ENCODE measurements at regions not wholly inside any gene's neighbourhood (a gene's known extent, or its start where the extent isn't known, plus 50 kb on each side); places are given as distances from the start of the nearest gene placed in this dataset.
"Not testable (repeated sequence)": the region's sequence is repeated elsewhere in the genome, so short reads cannot be mapped to it uniquely, and the experiment has no call there.

DNA sequence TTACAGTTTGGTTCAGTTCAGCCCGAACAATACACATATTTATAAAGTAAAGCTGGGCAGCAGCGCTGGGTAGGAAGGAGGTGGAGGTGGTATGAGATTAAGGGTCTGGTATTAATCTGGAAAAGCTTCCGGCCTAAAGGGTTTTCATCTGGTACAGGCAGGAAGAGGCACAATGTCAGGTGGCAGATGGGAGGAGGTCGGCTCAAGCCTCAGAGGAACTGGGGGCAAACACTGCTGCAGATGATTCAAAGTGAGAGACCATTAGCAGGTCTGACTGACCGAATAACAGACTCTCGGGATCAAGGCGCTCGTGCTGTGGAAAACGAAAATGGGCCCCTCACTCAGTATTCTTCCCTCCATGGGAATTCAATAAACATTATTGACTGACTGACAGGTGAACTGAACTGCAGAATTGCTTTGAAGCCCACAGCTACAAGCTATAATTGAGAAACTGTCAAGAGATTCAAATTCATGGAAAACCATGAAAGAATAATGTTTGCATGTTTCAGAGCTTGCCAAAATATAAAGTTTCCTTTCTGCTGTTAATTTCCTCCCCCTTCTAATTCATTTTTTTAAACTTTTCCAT lies 75.3 kb downstream of the TMEM167A start:
- peak; percentile 6 for DNase-seq

DNA sequence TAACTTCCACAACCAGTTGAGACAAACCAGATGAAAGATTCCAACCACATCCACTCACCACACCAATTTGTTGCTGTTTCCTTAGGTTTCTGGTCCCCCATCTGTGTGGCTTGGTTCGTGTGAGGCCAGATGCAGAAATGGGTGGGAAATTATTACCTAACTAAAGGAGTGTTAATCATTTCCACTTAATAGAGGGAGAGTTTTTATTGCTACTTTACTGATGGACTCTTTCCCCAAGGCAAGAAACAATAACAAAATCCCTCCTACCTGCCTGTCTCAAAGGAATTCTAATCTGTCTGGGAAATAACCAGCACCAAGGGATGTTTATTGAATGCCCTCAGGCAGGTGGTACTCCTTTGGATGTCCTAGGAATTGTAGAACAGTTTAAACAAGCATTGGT lies 76.3 kb downstream of the TMEM167A start:
- DNase-seq = no peak

DNA sequence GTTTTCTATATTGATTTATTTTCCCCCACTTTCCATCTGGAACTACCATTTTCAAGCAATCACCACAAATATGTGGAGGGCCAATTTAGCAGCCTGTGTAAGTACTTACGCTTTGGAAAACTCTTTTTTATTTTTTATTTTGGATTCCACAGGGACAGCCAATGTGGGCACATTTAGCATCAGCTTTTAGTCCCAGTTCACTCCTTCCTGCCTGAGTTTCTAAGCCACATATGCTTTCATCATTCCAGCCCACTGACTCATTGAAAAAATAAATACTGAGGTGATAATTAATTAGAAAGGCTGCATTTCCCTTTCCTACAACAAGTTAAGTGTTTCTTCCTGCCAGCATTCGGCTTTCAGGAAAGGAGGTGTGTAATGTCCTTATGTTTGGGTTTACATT lies 76.8 kb downstream of the TMEM167A start:
- DNase-seq = peak; percentile 2

DNA sequence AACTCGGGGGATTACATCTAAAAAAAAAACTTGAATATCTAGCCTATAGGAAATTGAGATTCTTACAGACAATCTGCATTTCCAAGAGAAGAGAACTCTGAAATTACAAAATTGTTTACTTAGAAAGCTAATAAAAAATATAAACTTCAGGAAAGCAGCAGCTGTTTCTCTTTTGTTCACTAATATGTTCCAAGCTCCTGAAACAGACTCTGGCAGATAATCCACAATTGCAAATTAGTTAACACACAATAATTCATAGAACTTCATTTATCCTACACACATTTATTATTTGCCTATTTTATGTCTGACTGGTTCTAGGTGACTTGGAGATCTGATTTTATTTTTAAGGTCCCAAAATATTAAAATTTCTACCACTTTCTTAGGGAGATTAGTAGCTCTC lies 83.8 kb downstream of the TMEM167A start:
- no peak for DNase-seq

DNA sequence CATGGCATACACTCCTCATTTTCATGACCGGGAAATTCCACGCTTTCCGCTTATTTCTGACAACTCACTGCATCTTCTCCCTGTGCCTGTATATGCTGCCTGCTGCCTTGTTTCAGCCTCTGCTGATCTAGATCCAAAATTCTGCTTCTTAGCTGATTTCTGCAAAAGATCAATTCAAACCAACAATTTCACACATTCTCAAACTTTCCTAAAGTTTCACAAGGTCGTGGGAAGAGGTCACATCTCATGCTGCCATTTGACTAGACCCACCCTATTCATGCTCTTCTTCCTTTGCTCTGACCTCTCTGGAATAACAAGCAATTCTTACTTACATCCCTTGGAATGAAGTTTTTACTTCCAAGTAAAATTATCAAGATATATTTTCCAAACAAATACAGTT lies 84.5 kb downstream of the TMEM167A start:
- DNase-seq = no peak

DNA sequence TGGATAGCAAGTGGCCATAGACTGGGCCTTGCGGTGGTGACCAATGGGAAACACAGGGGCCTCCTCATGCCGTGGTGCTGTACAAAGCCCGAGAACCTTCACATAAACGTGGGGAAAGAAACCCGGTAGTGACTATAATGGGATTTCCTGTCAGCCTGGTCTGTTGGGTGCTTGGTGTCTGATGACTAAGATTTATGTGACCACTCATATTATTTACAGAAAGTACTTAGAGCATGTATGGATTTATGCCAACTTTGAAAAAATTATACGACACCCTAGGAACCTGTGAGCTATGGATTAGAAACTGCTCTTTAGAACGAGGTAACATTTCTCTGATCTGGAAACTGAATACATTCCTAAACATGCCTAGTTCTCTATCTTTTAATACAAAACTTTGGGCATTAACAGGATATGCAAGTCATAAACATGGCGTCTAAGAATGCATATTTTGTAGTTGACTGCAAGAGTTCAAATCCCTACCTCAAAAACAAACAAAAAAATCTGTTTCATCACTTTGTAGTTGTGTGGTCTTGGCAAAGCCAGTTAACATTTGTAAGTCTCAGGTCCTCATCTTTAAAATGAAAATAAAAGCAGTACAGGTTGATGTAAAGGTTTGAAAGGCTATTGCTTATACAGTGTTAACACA lies 85.4 kb downstream of the TMEM167A start:
- DNase-seq = peak; percentile 48

DNA sequence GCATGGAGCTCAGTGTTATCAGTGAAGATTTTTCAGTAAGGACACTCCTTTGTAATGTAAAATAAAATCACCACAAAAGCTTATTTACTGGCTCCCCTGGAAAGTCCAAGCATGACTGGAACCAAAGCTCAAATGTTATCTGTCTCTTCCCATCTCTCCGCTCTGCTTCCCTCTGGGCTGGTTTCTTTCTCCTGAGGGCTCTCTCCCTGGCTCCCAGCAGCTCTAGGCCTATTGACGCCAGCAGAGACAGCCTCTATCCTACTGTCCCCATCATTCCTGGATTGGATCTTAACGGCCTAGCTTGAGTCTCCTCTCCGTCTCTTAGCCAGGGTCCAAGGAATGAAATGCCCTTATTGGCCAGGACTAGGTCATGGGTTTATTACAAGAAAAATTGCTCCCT lies 86.1 kb downstream of the TMEM167A start:
- no peak for DNase-seq

DNA sequence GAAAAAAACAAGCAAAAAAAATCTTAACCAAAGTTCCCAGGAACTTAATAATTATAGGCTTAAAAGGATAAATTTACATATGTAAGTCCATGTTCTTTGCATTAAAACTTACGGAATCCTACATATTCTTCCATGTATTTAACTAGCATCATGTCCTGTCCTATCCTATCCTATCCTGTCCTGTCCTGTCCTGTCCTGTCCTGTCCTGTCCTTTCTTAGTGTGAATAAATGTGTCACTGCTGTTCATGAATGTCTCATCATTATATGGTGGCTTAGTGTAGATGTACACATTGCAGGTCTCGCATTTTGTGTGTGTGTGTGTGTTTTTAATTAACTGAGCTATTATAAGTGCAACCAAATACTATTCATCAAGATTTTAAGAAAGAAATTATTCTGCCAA lies 90.0 kb downstream of the TMEM167A start:
- no peak for DNase-seq

DNA sequence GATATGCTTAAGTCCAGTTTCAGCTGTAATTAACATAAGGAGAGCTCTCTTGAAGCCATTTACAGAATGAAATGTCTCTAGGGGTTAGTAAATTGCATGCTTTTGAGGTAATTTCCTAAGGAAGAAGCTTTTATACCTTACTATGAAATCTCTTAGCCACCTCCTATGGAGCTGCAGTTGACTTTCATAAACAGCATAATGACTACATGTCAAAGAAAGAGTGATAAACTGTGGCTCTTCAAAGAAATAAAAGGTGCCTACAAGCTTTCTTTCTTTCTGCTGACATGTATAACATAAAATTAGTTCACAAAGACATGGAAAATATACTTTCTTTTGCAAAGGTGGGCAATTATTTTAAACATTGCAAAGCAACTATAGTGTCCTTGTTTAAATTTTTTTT lies 90.8 kb downstream of the TMEM167A start:
- no peak for DNase-seq

DNA sequence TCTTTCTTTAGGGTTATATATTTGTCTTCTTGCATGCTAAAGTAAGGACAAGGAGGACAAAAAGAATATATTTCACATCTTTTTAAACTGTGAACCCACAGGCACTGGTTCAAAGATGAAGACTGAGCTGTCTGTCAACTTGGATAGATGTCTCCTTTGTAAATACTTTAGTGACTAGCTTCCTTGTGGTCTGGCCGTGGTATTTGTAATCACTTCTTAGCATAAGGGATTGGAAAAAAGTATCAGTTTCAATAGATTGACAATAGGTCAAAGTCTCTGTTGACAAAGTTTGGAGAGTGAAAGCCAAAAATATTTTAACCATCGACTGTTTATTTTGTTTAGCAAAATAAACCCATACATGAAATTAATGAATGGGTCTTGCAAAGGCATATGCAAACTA lies 91.4 kb downstream of the TMEM167A start:
- no peak for DNase-seq

DNA sequence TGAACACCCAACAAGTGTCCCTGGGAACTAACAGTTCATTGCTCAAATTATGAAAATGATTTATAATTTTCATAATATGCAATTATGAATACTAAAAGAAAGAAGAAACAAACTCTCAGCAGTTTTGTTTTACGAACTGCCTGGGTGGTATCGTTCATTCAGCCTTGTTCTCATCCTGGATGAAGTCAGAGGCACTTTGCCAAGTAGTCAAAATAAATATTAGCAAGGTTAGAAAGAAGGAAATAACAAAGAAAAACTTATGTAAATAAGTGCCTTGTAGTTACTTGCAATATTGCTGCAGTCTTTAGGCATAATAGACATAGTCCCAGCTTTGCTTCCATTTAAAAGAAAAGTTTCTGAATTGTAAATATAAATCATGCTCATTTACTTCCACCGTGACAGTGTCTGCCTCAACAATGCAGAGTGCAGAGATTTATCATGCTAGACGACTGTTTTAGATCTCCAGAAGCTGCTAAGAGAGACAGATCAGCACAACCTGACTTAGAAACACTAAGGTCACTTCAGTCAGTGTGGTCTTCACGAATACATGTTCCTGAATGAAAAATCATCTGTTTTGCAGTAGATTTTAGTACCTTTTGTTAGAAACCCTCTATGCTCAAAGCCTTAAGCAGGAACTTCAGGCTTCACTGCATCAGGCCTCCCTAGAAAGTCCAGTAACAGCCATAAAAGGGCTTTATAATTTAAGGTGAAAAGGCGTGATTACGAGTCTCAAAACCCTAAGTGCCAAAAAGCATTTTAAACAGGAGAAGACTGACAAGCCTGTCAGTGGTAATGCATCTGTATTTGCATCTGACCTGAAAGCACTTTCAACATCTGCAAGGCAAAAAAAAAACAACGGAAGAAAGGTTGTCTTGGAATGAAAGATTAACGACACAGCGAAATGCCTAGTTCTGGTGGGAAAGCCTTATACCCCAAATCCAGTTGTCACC lies 92.1 kb downstream of the TMEM167A start:
- no peak for DNase-seq

DNA sequence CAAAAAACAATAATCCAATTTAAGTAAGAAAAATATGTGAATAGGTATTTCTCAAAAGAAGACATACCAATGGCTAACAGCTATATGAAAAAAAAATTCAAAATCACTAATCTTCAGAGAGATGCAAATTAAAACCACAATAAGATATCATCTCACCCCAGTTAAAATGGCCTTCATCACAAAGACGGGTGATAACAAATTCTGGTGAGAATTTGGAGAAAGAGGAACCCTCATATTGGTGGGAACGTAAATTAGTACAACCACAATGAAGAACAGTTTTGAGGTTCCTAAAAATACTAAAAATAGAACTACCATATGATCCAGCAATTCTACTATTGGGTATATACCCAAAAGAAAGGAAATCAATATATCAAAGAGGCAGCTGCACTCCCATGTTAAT lies 94.3 kb downstream of the TMEM167A start:
- no peak for DNase-seq

DNA sequence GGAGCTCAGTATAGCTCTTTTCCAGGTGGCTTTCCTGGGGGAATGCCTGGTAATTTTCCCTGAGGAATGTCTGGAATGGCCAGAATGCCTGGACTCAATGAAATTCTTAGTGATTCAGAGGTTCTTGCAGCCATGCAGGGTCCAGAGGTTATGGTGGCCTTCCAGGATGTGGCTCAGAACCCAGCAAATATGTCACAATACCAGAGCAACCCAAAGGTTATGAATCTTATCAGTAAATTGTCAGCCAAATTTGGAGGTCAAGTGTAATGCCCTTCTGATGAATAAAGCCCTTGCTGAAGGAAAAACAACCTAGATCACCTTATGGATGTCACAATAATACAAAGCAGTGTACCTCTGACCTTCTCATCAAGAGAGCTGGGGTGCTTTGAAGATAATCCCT lies 100.3 kb downstream of the TMEM167A start:
- DNase-seq = not testable (repeated sequence)

DNA sequence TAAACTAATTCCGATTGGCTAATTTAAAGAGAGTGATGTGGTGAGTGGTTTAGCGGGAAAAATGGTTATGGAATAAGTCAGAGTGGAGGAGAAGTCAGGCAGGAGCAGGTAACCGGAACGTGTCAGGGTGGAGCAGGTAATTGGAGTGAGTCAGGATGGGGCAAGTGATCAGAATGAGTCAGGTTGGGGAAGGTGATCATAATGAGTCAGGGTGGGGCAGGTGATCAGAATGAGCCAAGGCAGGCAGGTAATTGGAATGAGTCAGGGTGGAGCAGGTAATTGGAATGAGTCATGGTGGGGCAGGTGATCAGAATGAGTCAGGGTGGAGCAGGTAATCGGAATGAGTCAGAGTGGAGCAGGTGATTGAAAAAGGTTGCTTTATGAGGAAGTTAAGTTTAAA lies 101.4 kb downstream of the TMEM167A start:
- no peak for DNase-seq

DNA sequence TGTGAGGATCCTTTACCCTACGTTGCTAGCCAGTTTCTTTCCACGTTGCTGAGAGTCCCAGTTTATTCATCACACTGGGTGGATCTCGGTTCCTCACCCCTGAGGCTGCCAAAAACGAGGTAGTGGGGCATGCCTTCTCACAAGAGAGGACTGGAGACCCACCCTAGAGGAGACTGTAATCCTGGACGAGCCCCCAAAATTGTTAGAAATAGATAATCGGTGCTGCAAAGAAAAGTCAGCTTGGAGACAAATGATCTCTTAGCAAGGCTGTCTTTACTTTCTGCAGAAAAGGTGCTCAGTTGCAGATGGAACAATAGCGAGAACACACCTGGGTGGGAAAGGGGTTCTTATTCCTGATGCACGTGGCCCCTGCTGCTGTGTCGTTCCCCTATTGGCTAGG lies 101.8 kb downstream of the TMEM167A start:
- DNase-seq = no peak

DNA sequence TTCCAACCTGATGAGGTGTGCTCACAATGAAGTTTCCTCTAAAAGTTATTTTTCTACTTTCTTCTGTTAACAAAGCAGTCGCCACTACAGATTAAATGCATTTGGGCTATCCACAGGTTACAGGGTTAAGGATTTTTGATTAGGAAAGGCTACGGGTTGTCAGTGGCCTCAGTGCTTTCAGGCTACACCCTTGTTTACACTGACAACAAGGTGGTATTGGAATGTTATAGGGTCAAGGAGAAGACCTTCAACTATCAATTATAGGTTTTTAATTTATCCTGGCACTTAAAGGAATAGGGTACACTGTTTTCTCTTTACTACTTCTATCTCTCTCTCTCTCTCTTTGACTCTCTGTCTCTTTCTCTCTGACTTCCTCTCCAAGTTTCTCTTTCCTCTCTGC lies 102.8 kb downstream of the TMEM167A start:
- DNase-seq = not testable (repeated sequence)

DNA sequence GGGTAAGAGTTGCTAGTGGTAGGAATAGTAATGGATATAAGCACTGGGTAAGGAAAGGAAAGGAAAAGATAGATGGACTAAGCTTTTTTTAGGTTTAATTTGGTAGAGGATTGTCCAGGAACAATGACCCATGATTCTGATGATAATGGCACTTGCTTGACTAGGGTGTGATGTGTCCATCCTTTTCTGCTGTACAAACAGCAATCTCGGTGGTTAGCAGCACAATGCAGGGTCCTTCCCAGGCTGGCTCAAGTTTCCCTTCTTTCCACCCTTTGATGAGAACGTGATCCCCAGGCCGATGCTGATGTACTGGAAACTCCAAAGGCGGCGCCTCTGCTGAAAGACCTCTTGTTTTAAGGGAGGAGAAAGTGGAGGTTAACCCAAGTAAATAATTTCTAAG lies 105.3 kb downstream of the TMEM167A start:
- DNase-seq = no peak

DNA sequence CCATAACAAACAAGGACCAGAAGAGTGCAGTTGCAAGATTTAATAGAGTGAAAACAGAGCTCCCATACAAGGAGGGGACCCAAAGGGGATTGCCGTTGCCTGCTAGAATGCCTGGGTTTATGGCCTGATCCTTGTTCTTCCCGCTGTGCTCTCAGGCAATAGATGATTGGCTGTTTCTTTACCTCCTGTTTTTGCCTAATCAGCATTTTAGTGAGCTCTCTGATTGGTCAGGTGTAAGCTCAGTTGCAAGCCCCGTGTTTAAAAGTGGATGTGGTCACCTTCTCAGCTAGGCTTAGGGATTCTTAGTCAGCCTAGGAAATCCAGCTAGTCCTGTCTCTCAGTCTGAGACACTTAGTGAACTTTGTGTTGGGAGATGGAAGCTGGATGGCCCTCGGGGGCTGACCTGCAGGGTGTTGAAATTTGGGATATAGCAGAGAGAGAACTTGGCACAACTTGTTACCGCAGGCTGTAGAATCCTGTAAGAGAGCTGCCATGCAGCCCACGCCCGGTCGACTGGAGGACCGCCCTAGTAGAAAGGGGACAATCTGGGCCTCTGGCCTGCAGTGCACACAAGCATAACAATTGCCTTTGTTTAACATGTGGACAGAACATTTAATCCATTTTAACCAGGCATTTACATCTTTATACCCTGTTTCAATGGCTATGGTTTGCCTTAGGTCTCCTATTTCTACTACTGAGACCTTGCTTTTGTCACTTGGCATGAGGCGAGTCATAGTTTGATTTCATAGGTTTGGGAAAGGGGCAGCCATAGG lies 106.0 kb downstream of the TMEM167A start:
- not testable (repeated sequence) for DNase-seq

DNA sequence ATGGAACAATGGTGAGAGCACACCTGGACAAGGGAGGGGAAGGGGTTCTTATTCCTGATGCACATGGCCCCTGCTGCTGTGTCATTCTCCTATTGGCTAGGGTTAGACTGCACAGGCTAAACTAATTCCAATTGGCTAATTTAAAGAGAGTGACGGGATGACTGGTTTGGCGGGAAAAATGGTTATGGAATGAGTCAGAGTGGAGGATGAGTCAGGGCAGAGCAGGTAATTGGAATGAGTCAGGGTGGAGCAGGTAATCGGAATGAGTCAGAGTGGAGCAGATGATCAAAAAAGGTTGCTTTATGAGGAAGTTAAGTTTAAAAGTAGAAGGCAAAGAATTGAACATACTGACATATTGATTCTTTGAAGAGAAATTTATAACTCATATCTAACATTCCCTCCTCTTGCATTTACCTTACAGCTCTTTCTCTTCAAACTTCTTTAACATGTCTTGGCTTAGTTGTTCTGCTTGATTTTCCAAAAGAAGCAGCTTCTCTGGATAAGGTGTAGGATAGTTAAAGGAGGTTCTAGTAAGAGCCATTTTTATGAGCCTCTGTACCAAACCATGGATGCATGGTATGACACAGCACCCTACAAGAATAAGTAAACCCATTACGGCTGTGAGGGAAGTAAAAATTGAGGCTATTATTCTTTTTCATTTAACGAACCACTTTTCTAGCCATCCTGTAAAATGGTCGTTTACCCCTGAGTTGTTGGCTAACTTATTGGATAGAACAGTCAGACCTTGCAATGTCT lies 107.8 kb downstream of the TMEM167A start:
- not testable (repeated sequence) for DNase-seq

DNA sequence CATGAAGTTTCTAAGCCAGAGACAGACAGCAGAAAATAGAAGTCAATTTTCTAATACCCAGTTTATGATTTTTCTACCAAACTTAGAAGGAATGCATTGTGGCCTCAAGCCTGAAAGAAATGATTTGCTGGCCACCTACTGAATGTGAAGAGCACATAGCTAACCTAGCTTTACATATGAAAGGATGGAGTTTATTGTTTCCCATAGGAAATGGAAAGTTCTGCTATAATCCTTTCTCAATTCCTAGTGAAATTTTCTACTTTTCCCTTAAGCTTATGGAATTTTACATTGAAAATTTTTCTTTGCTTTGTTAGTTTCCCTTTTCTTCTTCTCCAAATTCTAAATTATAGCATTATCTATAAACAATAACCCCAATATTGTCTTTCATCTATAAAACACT lies 110.1 kb downstream of the TMEM167A start:
- DNase-seq = no peak

DNA sequence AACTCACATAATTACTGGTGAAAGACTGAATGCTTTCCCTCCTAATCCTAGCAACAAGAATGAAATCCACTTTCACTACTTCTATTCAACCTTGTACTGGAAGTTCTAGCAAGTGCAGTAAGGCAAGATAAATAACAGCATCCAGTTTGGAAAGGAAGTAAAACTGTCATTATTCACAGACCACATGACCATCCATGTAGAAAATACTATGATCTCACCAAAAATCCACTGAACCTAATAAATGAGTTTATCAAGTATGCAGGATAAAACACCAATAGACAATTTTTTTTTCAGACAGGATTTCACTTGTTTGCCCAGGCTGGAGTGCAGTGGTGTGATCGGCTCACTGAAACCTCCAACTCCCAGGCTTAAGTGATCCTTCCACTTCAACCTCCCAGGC lies 117.7 kb downstream of the TMEM167A start:
- DNase-seq = no peak

DNA sequence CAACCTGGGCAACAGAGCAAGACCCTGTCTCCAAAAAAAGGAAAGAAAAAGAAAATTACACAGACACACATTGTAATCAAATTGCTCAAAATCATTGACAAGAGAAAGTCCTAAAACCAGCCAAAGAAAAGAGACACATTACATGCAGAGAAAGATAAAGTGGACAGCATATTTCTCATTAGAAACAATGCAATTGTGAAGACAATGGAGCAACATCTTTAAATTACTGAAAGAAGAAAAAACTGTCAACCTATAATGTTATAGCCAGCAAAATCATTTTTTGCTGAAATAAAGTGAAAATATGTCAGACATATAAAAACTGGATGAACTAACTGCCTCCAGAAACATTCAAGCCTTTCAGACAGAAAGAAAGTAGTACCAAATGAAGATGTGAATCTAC lies 120.6 kb downstream of the TMEM167A start:
- no peak for DNase-seq
